HG03066 (cell line): ENCODE measurements at regions not wholly inside any gene's neighbourhood (a gene's known extent, or its start where the extent isn't known, plus 50 kb on each side); places are given as distances from the start of the nearest gene placed in this dataset.

Experiments
- ATAC-seq: cut with Tn5 transposase; IDR thresholded peaks from one replicate; pipeline ENCODE4 v1.9.1; 2021; ENCODE audit warnings: low read depth; ENCODE audit not compliant: unreplicated experiment

- no peak for ATAC-seq
These were observed 252.1 kb upstream of the NAV3 start for GRCh38 chr12:77578466-77579220.

GRCh38 chr12:77577791-77578190 lies 252.9 kb upstream of the NAV3 start:
- ATAC-seq = no peak

- ATAC-seq = no peak
These were observed 255.2 kb upstream of the NAV3 start for GRCh38 chr12:77575376-77575919.

GRCh38 chr12:77572371-77572770 lies 258.3 kb upstream of the NAV3 start:
- ATAC-seq = no peak

GRCh38 chr12:77571768-77572167 lies 258.9 kb upstream of the NAV3 start:
- ATAC-seq = no peak

- no peak for ATAC-seq
These were observed 259.6 kb upstream of the NAV3 start for GRCh38 chr12:77571127-77571526.

GRCh38 chr12:77569876-77570275 lies 260.8 kb upstream of the NAV3 start:
- ATAC-seq = no peak

- no peak for ATAC-seq
These were observed 270.0 kb upstream of the NAV3 start for GRCh38 chr12:77560714-77561113.

- ATAC-seq = no peak
These were observed 271.2 kb upstream of the NAV3 start for GRCh38 chr12:77559400-77560074.

GRCh38 chr12:77555074-77555473 lies 275.6 kb upstream of the NAV3 start:
- no peak for ATAC-seq

- ATAC-seq = peak; percentile 100
These were observed 276.6 kb upstream of the NAV3 start for GRCh38 chr12:77553976-77554619.

- no peak for ATAC-seq
These were observed 281.1 kb upstream of the NAV3 start for GRCh38 chr12:77549383-77550128.

GRCh38 chr12:77548797-77549196 lies 281.9 kb upstream of the NAV3 start:
- ATAC-seq = no peak

- ATAC-seq = no peak
These were observed 290.6 kb upstream of the NAV3 start for GRCh38 chr12:77540097-77540496.

- ATAC-seq = no peak
These were observed 293.0 kb upstream of the NAV3 start for GRCh38 chr12:77537663-77538062.

- ATAC-seq = no peak
These were observed 295.0 kb upstream of the NAV3 start for GRCh38 chr12:77535734-77536133.

GRCh38 chr12:77531912-77532311 lies 298.8 kb upstream of the NAV3 start:
- no peak for ATAC-seq

GRCh38 chr12:77522247-77522646 lies 308.4 kb upstream of the NAV3 start:
- no peak for ATAC-seq

GRCh38 chr12:77521508-77522115 lies 309.1 kb upstream of the NAV3 start:
- ATAC-seq = no peak

GRCh38 chr12:77514511-77514910 lies 316.2 kb upstream of the NAV3 start:
- no peak for ATAC-seq
